HL-60 (cell line): ENCODE measurements at regions not wholly inside any gene's neighbourhood (a gene's known extent, or its start where the extent isn't known, plus 50 kb on each side); places are given as distances from the start of the nearest gene placed in this dataset.

Source experiments
- DNase-seq, 2 experiments: peaks; one replicate each; pipeline ENCODE4 v3.0.0-alpha.2; 2010 to 2020; ENCODE audit warnings: low read depth in 1 of 2, low spot score in 1 of 2
- H3K27ac ChIP-seq: fragments of 250-450 bp; sonication (Bioruptor Pico); replicated peaks from 2 replicates; pipeline ENCODE4 v1.5.1; 2020; ENCODE audit warnings: mild to moderate bottlenecking, moderate library complexity
- H3K27me3 ChIP-seq: fragments of 250-450 bp; sonication (Bioruptor Pico); 2 replicates; pipeline ENCODE4 v1.5.1; 2021; ENCODE audit warnings: mild to moderate bottlenecking, moderate library complexity; ENCODE audit not compliant: insufficient read depth, poor library complexity, severe bottlenecking
- H3K4me3 ChIP-seq: replicated peaks from 2 replicates; pipeline ENCODE4 v1.5.1; 2011; ENCODE audit warnings: mild to moderate bottlenecking, control low read depth, low read length; ENCODE audit not compliant: insufficient read depth
- GABPA ChIP-seq: IDR thresholded peaks from 2 replicates; pipeline ENCODE4 v1.6.1; 2012; ENCODE audit warnings: low read depth
- POLR2AphosphoS5 ChIP-seq: IDR thresholded peaks from 2 replicates; pipeline ENCODE4 v1.6.1; 2012; ENCODE audit warnings: low read depth
- SPI1 ChIP-seq: IDR thresholded peaks from 2 replicates; pipeline ENCODE4 v1.6.1; 2012; ENCODE audit warnings: low read depth, mild to moderate bottlenecking, borderline replicate concordance
- TF ChIP-seq, protein P1 (sequence below): IDR thresholded peaks from 2 replicates; pipeline ENCODE4 v1.6.1; 2012; ENCODE audit warnings: low read depth; ENCODE audit not compliant: insufficient replicate concordance
- TF ChIP-seq, protein P2 (sequence below): IDR thresholded peaks from one replicate; pipeline ENCODE4 v1.5.1; 2011; ENCODE audit warnings: low read length, control low read depth, inconsistent platforms; ENCODE audit not compliant: insufficient read depth

DNA sequence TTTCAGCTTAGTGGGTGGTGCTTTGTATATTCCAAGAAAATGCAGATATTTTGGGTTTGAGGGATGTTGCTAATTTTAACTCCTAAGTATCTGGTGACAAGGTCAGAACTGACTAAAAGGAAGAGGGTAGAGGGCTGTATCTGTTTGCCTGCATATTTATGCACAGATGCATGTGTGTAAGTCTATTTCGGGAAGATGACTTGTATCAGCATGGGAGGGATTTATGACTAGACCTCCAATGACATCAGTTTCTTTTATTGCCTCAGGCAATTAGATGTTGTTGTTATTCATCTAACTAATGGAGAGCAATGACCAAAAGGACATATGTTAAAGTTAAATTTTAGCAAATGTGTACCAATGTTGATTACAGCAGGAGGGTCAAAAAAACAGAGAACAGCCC is 734.3 kb downstream of the QKI start:
- DNase-seq = no peak
- TF ChIP-seq GABPA (no peak), POLR2AphosphoS5 (no peak), SPI1 (no peak)
- TF ChIP-seq, protein P1, sequence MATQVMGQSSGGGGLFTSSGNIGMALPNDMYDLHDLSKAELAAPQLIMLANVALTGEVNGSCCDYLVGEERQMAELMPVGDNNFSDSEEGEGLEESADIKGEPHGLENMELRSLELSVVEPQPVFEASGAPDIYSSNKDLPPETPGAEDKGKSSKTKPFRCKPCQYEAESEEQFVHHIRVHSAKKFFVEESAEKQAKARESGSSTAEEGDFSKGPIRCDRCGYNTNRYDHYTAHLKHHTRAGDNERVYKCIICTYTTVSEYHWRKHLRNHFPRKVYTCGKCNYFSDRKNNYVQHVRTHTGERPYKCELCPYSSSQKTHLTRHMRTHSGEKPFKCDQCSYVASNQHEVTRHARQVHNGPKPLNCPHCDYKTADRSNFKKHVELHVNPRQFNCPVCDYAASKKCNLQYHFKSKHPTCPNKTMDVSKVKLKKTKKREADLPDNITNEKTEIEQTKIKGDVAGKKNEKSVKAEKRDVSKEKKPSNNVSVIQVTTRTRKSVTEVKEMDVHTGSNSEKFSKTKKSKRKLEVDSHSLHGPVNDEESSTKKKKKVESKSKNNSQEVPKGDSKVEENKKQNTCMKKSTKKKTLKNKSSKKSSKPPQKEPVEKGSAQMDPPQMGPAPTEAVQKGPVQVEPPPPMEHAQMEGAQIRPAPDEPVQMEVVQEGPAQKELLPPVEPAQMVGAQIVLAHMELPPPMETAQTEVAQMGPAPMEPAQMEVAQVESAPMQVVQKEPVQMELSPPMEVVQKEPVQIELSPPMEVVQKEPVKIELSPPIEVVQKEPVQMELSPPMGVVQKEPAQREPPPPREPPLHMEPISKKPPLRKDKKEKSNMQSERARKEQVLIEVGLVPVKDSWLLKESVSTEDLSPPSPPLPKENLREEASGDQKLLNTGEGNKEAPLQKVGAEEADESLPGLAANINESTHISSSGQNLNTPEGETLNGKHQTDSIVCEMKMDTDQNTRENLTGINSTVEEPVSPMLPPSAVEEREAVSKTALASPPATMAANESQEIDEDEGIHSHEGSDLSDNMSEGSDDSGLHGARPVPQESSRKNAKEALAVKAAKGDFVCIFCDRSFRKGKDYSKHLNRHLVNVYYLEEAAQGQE = no peak
- TF ChIP-seq, protein P2, sequence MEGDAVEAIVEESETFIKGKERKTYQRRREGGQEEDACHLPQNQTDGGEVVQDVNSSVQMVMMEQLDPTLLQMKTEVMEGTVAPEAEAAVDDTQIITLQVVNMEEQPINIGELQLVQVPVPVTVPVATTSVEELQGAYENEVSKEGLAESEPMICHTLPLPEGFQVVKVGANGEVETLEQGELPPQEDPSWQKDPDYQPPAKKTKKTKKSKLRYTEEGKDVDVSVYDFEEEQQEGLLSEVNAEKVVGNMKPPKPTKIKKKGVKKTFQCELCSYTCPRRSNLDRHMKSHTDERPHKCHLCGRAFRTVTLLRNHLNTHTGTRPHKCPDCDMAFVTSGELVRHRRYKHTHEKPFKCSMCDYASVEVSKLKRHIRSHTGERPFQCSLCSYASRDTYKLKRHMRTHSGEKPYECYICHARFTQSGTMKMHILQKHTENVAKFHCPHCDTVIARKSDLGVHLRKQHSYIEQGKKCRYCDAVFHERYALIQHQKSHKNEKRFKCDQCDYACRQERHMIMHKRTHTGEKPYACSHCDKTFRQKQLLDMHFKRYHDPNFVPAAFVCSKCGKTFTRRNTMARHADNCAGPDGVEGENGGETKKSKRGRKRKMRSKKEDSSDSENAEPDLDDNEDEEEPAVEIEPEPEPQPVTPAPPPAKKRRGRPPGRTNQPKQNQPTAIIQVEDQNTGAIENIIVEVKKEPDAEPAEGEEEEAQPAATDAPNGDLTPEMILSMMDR = no peak
- no peaks in the 10 kb centered on the region for H3K27me3 ChIP-seq
- H3K4me3 ChIP-seq = no peak overlapping the region
- no peak overlapping the region for H3K27ac ChIP-seq

DNA sequence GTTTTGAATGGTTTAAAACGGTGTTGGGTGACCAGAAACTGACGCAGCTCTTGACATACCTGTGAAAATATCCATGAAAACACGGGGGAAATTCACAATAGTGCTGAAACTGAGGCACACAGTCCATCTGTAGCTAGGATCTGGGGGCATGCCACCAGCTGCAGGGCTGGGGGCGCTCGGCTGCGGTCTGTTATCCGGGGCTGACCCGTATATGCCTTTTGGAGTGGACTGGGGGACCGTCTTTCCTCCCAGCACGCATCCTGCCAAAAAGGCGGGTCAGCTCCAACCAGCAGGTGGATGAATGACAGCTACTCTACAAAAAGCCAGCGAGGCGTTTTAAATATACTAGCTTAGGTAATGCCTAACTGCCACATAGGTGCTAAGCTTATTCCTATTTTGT is 729.8 kb downstream of the QKI start:
- DNase-seq = no peak
- TF ChIP-seq, protein P2 = no peak
- TF ChIP-seq SPI1 (no peak), GABPA (no peak), POLR2AphosphoS5 (no peak)
- TF ChIP-seq, protein P1 = no peak
- Histone ChIP-seq H3K27ac (no peak overlapping the region), H3K4me3 (no peak overlapping the region), H3K27me3 (no peaks in the 10 kb centered on the region)

DNA sequence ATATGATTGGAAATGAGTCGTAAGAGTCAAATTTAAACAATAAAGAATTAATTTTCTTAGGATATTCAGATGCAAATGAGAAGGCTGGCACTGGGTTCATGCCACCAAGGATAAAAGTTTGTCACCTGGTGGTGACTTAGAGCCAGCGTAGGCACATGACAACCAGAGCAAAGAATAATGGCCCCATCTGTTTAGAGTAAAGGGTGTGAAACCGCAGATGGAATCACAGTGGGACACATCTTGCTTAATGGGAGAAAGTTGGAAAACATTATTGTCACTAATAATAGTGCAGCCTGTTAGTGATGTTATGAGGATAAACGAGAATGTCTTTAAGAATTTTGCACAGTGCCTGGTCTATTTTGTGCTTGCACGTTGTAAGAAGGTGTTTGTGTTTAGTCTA is 727.8 kb downstream of the QKI start:
- Histone ChIP-seq H3K27ac (no peak overlapping the region), H3K4me3 (no peak overlapping the region), H3K27me3 (no peaks in the 10 kb centered on the region)
- TF ChIP-seq GABPA (no peak), POLR2AphosphoS5 (no peak), SPI1 (no peak)
- TF ChIP-seq, protein P1 = no peak
- TF ChIP-seq, protein P2 = no peak
- DNase-seq = no peak
